Caco-2 (cell line): ENCODE measurements at regions not wholly inside any gene's neighbourhood (a gene's known extent, or its start where the extent isn't known, plus 50 kb on each side); places are given as distances from the start of the nearest gene placed in this dataset.

ENCODE experiments used
- BruUV-seq: library from RNA; stranded (reverse); fragments of 400-500 nt; replicated peaks from 2 replicates; lab custom pipeline; 2021; lab: Mats Ljungman, UMichigan
- CTCF ChIA-PET: fragments of 300-600 bp; sonication (Branson Sonifier 250); formaldehyde crosslinking; loops from one replicate; lab custom pipeline; 2022; ENCODE audit warnings: antibody characterized with exemption; lab: Charles Lee
- POLR2A ChIA-PET: fragments of 300-600 bp; sonication (Branson Sonifier 250); formaldehyde crosslinking; loops from one replicate; lab custom pipeline; 2022; ENCODE audit warnings: antibody characterized with exemption; lab: Charles Lee
- DNase-seq, 2 experiments: peaks; one replicate each; pipeline versions ENCODE4 v3.0.0 to v3.0.0-alpha.2; 2020 to 2022
- H3K27me3 ChIP-seq: replicated peaks from 2 replicates; pipeline ENCODE4 v1.6.0; 2011; ENCODE audit warnings: low read length; ENCODE audit not compliant: control insufficient read depth, insufficient read depth
- H3K36me3 ChIP-seq: 2 replicates; pipeline ENCODE4 v1.5.1; 2011; ENCODE audit warnings: low read length; ENCODE audit not compliant: control insufficient read depth, insufficient read depth
- H3K4me1 ChIP-seq: fragments of 250-450 bp; sonication (Bioruptor Pico); 2 replicates; pipeline ENCODE4 v1.5.1; 2020; ENCODE audit warnings: mild to moderate bottlenecking
- H3K4me3 ChIP-seq: 2 replicates; pipeline ENCODE4 v1.5.1; 2011; ENCODE audit warnings: low read depth, mild to moderate bottlenecking, control low read depth, low read length
- H3K9me3 ChIP-seq: fragments of 250-450 bp; sonication (Bioruptor Pico); 2 replicates; pipeline ENCODE4 v1.5.1; 2020; ENCODE audit warnings: mild to moderate bottlenecking, moderate library complexity
- H3K27ac Mint-ChIP-seq: one replicate; pipeline ENCODE4 v1.8.0; 2022; ENCODE audit warnings: mixed read lengths; ENCODE audit not compliant: unreplicated experiment
- H3K27me3 Mint-ChIP-seq: one replicate; pipeline ENCODE4 v1.8.0; 2022; ENCODE audit warnings: mixed read lengths; ENCODE audit not compliant: insufficient read depth, unreplicated experiment
- H3K36me3 Mint-ChIP-seq: one replicate; pipeline ENCODE4 v1.8.0; 2022; ENCODE audit warnings: mild to moderate bottlenecking, mixed read lengths; ENCODE audit not compliant: insufficient read depth, unreplicated experiment
- H3K4me1 Mint-ChIP-seq: one replicate; pipeline ENCODE4 v1.8.0; 2022; ENCODE audit warnings: low read depth, mixed read lengths; ENCODE audit not compliant: unreplicated experiment
- H3K4me3 Mint-ChIP-seq: one replicate; pipeline ENCODE4 v1.8.0; 2022; ENCODE audit warnings: mild to moderate bottlenecking, moderate library complexity, mixed read lengths; ENCODE audit not compliant: unreplicated experiment
- H3K9me3 Mint-ChIP-seq: one replicate; pipeline ENCODE4 v1.8.0; 2022; ENCODE audit warnings: mixed read lengths; ENCODE audit not compliant: unreplicated experiment
- intact Hi-C: fragments of 100-400 bp; cut with micrococcal nuclease; formaldehyde crosslinking; loops from one replicate; pipeline ENCODE4 v1.10.0; 2022; ENCODE audit not compliant: unreplicated experiment
- TF ChIP-seq, protein P1 (sequence below), 2 experiments: fragments of 200-600 bp in 1 of 2; IDR thresholded peaks; 1 replicate in 1 of 2; 2 replicates in 1 of 2; pipeline versions ENCODE4 v1.5.1 to v1.8.0; 2011 to 2022; ENCODE audit warnings: antibody characterized with exemption in 1 of 2, control low read depth in 1 of 2, inconsistent platforms in 1 of 2, low read depth in 1 of 2, low read length in 1 of 2, mild to moderate bottlenecking in 1 of 2, moderate library complexity in 1 of 2; ENCODE audit not compliant: insufficient read depth in 1 of 2, severe bottlenecking in 1 of 2, unreplicated experiment in 1 of 2

DNA sequence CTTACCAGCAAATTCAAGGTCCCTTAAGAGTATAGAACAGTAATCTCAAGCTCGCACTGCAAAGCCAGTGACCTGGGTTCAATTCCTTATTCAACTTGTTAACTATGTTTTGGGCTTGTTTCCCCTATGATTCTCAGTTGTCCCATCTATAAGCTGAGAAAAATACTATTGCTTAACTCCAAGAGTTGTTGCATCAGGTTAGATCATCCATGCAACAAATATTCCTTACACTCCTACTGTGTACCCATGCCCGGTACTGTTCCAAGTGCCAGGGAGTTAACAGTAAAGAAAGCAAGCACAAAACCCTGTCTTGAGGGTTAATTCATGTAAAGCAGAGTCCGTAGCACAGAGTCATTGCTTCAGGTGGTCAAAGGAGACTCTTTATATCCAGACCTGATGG is 247.3 kb downstream of the MAFB start:
- Mint-ChIP-seq H3K4me1 (no peaks in the 10 kb centered on the region), H3K27me3 (no peaks in the 10 kb centered on the region), H3K36me3 (no peaks in the 10 kb centered on the region), H3K27ac (no peak overlapping the region), H3K4me3 (no peak overlapping the region), H3K9me3 (no peaks in the 10 kb centered on the region)
- BruUV-seq: no TSS peak
- no peaks in the 10 kb centered on the region for H3K36me3 ChIP-seq
- ChIA-PET POLR2A (no interaction called here), CTCF (no interaction called here)
- no peak overlapping the region for H3K4me3 ChIP-seq
- DNase-seq: no peak
- no peaks in the 10 kb centered on the region for H3K9me3 ChIP-seq
- TF ChIP-seq, protein P1, sequence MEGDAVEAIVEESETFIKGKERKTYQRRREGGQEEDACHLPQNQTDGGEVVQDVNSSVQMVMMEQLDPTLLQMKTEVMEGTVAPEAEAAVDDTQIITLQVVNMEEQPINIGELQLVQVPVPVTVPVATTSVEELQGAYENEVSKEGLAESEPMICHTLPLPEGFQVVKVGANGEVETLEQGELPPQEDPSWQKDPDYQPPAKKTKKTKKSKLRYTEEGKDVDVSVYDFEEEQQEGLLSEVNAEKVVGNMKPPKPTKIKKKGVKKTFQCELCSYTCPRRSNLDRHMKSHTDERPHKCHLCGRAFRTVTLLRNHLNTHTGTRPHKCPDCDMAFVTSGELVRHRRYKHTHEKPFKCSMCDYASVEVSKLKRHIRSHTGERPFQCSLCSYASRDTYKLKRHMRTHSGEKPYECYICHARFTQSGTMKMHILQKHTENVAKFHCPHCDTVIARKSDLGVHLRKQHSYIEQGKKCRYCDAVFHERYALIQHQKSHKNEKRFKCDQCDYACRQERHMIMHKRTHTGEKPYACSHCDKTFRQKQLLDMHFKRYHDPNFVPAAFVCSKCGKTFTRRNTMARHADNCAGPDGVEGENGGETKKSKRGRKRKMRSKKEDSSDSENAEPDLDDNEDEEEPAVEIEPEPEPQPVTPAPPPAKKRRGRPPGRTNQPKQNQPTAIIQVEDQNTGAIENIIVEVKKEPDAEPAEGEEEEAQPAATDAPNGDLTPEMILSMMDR (IDR thresholded peaks at IDR 0.05; ENCODE audit: insufficient read depth in 1 of 2, low read depth in 1 of 2, low read length in 1 of 2, severe bottlenecking in 1 of 2, unreplicated experiment in 1 of 2): no peak
- intact Hi-C loops: loop anchor here (10.0 kb wide), 2 partner anchors 177 to 243 kb away; partner anchors contain the start of gene MAFB
- no peaks in the 10 kb centered on the region; the same call in 1 of the 2 replicates for H3K4me1 ChIP-seq
- H3K27me3 ChIP-seq: no peaks in the 10 kb centered on the region; the same call in 1 of the 2 replicates

DNA sequence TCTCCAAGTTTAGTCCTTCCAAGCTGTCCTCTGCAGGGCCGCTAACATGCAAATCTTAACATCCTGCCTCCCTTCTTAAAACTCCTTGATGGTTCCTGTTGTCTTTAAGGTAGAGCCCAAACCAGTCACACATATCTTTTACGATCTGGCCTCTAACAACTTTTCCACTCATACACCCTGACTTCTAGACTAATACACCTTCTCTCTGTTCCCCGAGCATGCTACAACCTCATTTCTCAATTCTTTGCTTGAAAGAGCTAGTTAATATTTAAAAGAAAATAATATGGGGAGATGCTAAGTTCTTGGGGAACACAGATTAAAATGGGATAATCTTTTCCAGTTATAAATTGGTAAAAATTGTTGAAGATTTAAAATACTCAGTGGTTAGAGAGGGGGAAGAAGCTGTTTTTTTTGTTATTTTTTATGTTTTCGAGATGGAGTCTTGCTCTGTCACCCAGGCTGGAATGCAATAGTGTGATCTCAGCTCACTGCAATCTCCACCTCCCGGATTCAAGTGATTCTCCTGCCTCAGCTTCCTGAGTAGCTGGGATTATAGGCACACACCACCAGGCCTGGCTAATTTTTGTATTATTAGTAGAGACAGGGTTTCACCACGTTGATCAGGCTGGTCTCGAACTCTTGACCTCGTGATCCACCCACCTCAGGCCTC is 250.7 kb downstream of the MAFB start:
- Histone ChIP-seq H3K9me3 (no peaks in the 10 kb centered on the region), H3K4me3 (no peak overlapping the region), H3K4me1 (no peaks in the 10 kb centered on the region), H3K36me3 (no peaks in the 10 kb centered on the region), H3K27me3 (no peaks in the 10 kb centered on the region)
- TF ChIP-seq, protein P1 (IDR thresholded peaks at IDR 0.05; ENCODE audit: insufficient read depth in 1 of 2, low read depth in 1 of 2, low read length in 1 of 2, severe bottlenecking in 1 of 2, unreplicated experiment in 1 of 2): no peak
- H3K27ac Mint-ChIP-seq: no peak overlapping the region
- H3K4me3 Mint-ChIP-seq: no peak overlapping the region
- H3K4me1 Mint-ChIP-seq: no peaks in the 10 kb centered on the region
- no TSS peak for BruUV-seq
- H3K27me3 Mint-ChIP-seq: no peaks in the 10 kb centered on the region
- no peak for DNase-seq
- intact Hi-C loops: no loop called here
- CTCF ChIA-PET: no interaction called here
- H3K36me3 Mint-ChIP-seq: no peaks in the 10 kb centered on the region
- POLR2A ChIA-PET: no interaction called here
- H3K9me3 Mint-ChIP-seq: no peaks in the 10 kb centered on the region

- Histone ChIP-seq H3K4me3 (no peak overlapping the region), H3K4me1 (no peaks in the 10 kb centered on the region), H3K27me3 (no peaks in the 10 kb centered on the region), H3K9me3 (no peaks in the 10 kb centered on the region), H3K36me3 (no peaks in the 10 kb centered on the region)
- no peak for DNase-seq
- no TSS peak for BruUV-seq
- intact Hi-C loops: no loop called here
- ChIA-PET POLR2A (no interaction called here), CTCF (no interaction called here)
- Mint-ChIP-seq H3K27me3 (peaks cover 5% of the 10 kb centered on the region), H3K36me3 (no peaks in the 10 kb centered on the region), H3K9me3 (no peaks in the 10 kb centered on the region), H3K27ac (no peak overlapping the region), H3K4me3 (no peak overlapping the region), H3K4me1 (no peaks in the 10 kb centered on the region)
- TF ChIP-seq, protein P1 (IDR thresholded peaks at IDR 0.05; ENCODE audit: insufficient read depth in 1 of 2, low read depth in 1 of 2, low read length in 1 of 2, severe bottlenecking in 1 of 2, unreplicated experiment in 1 of 2): no peak
Observed at GRCh38 chr20:40436011-40436410, 253.0 kb downstream of the MAFB start.
